ENCODE measurements at regions not wholly inside any gene's neighbourhood (a gene's known extent, or its start where the extent isn't known, plus 50 kb on each side); places are given as distances from the start of the nearest gene placed in this dataset.

GRCh38 chr6:159104163-159104925, 59.6 kb upstream of the TAGAP start:
- H4K8ac ChIP-seq (ENCODE audit: extremely low read depth, insufficient read depth, low read length), result no peak overlapping the region
- no peak overlapping the region for H4K5ac ChIP-seq (ENCODE audit: insufficient read length, low read depth, low read length)
- no peak overlapping the region for H2BK15ac ChIP-seq (ENCODE audit: low read length)
- H3K14ac ChIP-seq (ENCODE audit: insufficient read length), result no peak overlapping the region
- no peak overlapping the region for H3K9ac ChIP-seq (replicated peaks in 1 of 4; ENCODE audit: extremely low read depth in 1 of 4, low read depth in 3 of 4, low read length in 3 of 4)
- H3K23ac ChIP-seq (ENCODE audit: insufficient read length), result no peak overlapping the region
- WGBS, 2 experiments (ENCODE audit: extremely low coverage in 1 of 2, insufficient coverage in 1 of 2, insufficient read length in 1 of 2, insufficient replicate concordance in 2 of 2, low coverage in 1 of 2, low lambda C conversion rate in 2 of 2, missing lambda C conversion rate in 1 of 2), result 48% methylated on average over 17 of the region's 17 CpGs; no CpG with 5 or more reads in 1 of the 2 experiments
- H3K23me2 ChIP-seq (ENCODE audit: low read depth, low read length), result no peaks in the 10 kb centered on the region
- FAIRE-seq (no peak), DNase-seq (ENCODE audit: low read depth in 1 of 2, low spot score in 2 of 2) (peak; percentile 46 to 85)
- H3K4me2 ChIP-seq (ENCODE audit: insufficient read depth in 1 of 2, low read depth in 2 of 2, low read length in 2 of 2), result 0 out of 4 replicates have a peak overlapping the region, but pooled peaks of 1 of the 2 experiments have one; percentile 16
- H3K27ac ChIP-seq (ENCODE audit: low read depth, low read length), result no peak overlapping the region
- H2BK20ac ChIP-seq (ENCODE audit: low read length), result no peak overlapping the region
- no peaks in the 10 kb centered on the region; a peak in 1 of 7 replicates for H3K27me3 ChIP-seq (replicated peaks in 1 of 4; ENCODE audit: control insufficient read depth in 3 of 4, extremely low read depth in 1 of 4, insufficient read depth in 3 of 4, low read length in 3 of 4)
- H2AK5ac ChIP-seq (ENCODE audit: low read depth, low read length), result no peak overlapping the region
- H3K4me3 ChIP-seq (ENCODE audit: extremely low read depth in 1 of 4, insufficient read depth in 2 of 4, low read depth in 3 of 4, low read length in 4 of 4), result no peak overlapping the region
- no peak overlapping the region for H3K56ac ChIP-seq (replicated peaks; ENCODE audit: insufficient read length, low read depth, low read length)
- no peaks in the 10 kb centered on the region for H3K79me1 ChIP-seq (ENCODE audit: low read depth, low read length)
- no peak overlapping the region for H3K4ac ChIP-seq (replicated peaks; ENCODE audit: insufficient read length, low read depth, low read length)
- no peak overlapping the region for H2BK120ac ChIP-seq (replicated peaks; ENCODE audit: low read depth, low read length)
- peak overlapping the region; percentile 95 for H2AFZ ChIP-seq (ENCODE audit: low read length)
- no peaks in the 10 kb centered on the region for H4K20me1 ChIP-seq (replicated peaks in 1 of 2; ENCODE audit: control insufficient read depth in 1 of 2, insufficient read depth in 2 of 2, low read length in 2 of 2)
- H3K9me3 ChIP-seq (ENCODE audit: insufficient read depth in 2 of 2, low read depth in 1 of 2, low read length in 1 of 2), result no peaks in the 10 kb centered on the region
- no peaks in the 10 kb centered on the region for H3K79me2 ChIP-seq (ENCODE audit: control insufficient read depth in 1 of 2, insufficient read depth in 2 of 2, low read length in 2 of 2)
- H3K4me1 ChIP-seq (replicated peaks in 1 of 4; ENCODE audit: control insufficient read depth in 3 of 4, insufficient read depth in 4 of 4, low read length in 3 of 4), result peaks cover 1 to 4% (median 2%) of the 10 kb centered on the region in 4 experiments; a peak in 6 of 7 replicates
- H3K36me3 ChIP-seq (ENCODE audit: control insufficient read depth in 2 of 4, insufficient read depth in 4 of 4, low read length in 3 of 4), result no peaks in the 10 kb centered on the region
- no peak overlapping the region for H4K91ac ChIP-seq (replicated peaks; ENCODE audit: insufficient read length, low read length)
- H2BK5ac ChIP-seq (ENCODE audit: low read depth, low read length), result no peak overlapping the region
- POLR2A ChIA-PET (ENCODE audit: partially characterized antibody), result interaction anchor here (0.6 to 0.7 kb wide), 4 partner anchors 10 to 996 kb away, joined by 3 to 4 read pairs (median 3); no protein-coding TSS in a partner anchor
- H2BK12ac ChIP-seq (ENCODE audit: low read depth, low read length), result 0 out of 2 replicates have a peak overlapping the region, but pooled peaks have one; percentile 56
- CTCF ChIA-PET (ENCODE audit: partially characterized antibody), result interaction anchor here (0.7 to 7.9 kb wide), 51 partner anchors 9 to 598 kb away, joined by 3 to 144 read pairs (median 6); partner anchors contain the start of genes DYNLT1, FNDC1, RSPH3 and TAGAP
- no peak overlapping the region for H3K18ac ChIP-seq (ENCODE audit: extremely low read depth, low read length)
- TF ChIP-seq CTCF (IDR thresholded peaks at IDR 0.05; ENCODE audit: control extremely low read depth in 1 of 3, insufficient read depth in 1 of 3, low read depth in 1 of 3, low read length in 3 of 3) (peak; percentile 94 to 96 (median 95)), POLR2A (IDR thresholded peaks at IDR 0.05; ENCODE audit: control extremely low read depth in 1 of 2, low read depth in 2 of 2, low read length in 2 of 2) (peak in 1 of 2 experiments; percentile 34; a peak in 1 of 3 replicates), TBP (IDR thresholded peaks at IDR 0.05; ENCODE audit: low read depth, low read length) (peak; percentile 68), TAF1 (IDR thresholded peaks at IDR 0.05; ENCODE audit: low read depth, low read length) (peak; percentile 59; the same call in 1 of the 2 replicates)

All from H1 (cell line).